MM.1S (cell line): ENCODE measurements at regions not wholly inside any gene's neighbourhood (a gene's known extent, or its start where the extent isn't known, plus 50 kb on each side); places are given as distances from the start of the nearest gene placed in this dataset.

ENCODE experiments used
- EZH2phosphoT487 ChIP-seq: fragments of 300-600 bp; sonication (generic); IDR thresholded peaks from 2 replicates; pipeline ENCODE4 v1.6.1; 2018; ENCODE audit warnings: antibody characterized with exemption, low read length
- TF ChIP-seq, protein P1 (sequence below): fragments of 300-600 bp; sonication (generic); IDR thresholded peaks from 2 replicates; pipeline ENCODE4 v1.5.1; 2016; ENCODE audit warnings: antibody characterized with exemption, low read length, mixed read lengths

DNA sequence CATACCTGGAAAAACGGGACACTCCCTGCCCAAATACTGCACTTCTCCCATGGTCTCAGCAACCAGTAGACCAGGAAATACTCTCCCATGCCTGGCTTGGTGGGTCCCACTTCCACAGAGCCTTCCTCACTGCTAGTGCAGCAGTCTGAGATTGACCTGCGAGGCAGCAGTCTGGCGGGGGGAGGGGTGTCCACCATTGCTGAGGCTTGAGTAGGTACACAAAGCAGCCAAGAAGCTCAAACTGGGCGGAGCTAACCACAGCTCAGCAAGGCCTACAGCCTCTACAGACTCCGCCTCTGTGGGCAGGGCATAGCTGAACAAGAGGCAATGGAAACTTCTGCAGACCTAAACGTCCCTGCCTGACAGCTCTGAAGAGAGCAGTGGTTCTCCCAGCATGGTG, 191.5 kb upstream of the FTMT start:
- no peak for TF ChIP-seq EZH2phosphoT487
- TF ChIP-seq, protein P1, sequence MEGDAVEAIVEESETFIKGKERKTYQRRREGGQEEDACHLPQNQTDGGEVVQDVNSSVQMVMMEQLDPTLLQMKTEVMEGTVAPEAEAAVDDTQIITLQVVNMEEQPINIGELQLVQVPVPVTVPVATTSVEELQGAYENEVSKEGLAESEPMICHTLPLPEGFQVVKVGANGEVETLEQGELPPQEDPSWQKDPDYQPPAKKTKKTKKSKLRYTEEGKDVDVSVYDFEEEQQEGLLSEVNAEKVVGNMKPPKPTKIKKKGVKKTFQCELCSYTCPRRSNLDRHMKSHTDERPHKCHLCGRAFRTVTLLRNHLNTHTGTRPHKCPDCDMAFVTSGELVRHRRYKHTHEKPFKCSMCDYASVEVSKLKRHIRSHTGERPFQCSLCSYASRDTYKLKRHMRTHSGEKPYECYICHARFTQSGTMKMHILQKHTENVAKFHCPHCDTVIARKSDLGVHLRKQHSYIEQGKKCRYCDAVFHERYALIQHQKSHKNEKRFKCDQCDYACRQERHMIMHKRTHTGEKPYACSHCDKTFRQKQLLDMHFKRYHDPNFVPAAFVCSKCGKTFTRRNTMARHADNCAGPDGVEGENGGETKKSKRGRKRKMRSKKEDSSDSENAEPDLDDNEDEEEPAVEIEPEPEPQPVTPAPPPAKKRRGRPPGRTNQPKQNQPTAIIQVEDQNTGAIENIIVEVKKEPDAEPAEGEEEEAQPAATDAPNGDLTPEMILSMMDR = no peak
